OCI-LY7 (cell line): ENCODE measurements at regions not wholly inside any gene's neighbourhood (a gene's known extent, or its start where the extent isn't known, plus 50 kb on each side); places are given as distances from the start of the nearest gene placed in this dataset.

Source experiments
- BruUV-seq: library from RNA; stranded (reverse); fragments of 400-500 nt; replicated peaks from 2 replicates; lab custom pipeline; 2021; lab: Mats Ljungman, UMichigan
- CTCF ChIA-PET: fragments of 300-600 bp; sonication (Branson Sonifier 250); formaldehyde crosslinking; loops from one replicate; lab custom pipeline; 2022; ENCODE audit warnings: antibody characterized with exemption; ENCODE audit not compliant: unreplicated experiment; lab: Charles Lee
- POLR2A ChIA-PET: fragments of 300-600 bp; sonication (Branson Sonifier 250); formaldehyde crosslinking; loops from one replicate; lab custom pipeline; 2022; ENCODE audit warnings: antibody characterized with exemption; lab: Charles Lee
- DNase-seq: peaks from one replicate; pipeline ENCODE4 v3.0.0-alpha.2; 2015; ENCODE audit warnings: low spot score
- H2AFZ ChIP-seq: fragments of 200-600 bp; sonication (generic), shearing (Covaris generic); 2 replicates; pipeline ENCODE4 v1.6.1; 2014; ENCODE audit warnings: mild to moderate bottlenecking, antibody characterized with exemption, low read length, moderate library complexity
- H3K27ac ChIP-seq: fragments of 200-600 bp; sonication (generic); 2 replicates; pipeline ENCODE4 v1.5.1; 2014; ENCODE audit warnings: mixed run types, low read depth, mild to moderate bottlenecking, moderate library complexity, low read length, inconsistent platforms; ENCODE audit not compliant: poor library complexity, severe bottlenecking
- H3K36me3 ChIP-seq: fragments of 200-600 bp; sonication (generic); 2 replicates; pipeline ENCODE4 v1.6.1; 2014; ENCODE audit warnings: mild to moderate bottlenecking, antibody characterized with exemption, low read length, moderate library complexity, mixed read lengths; ENCODE audit not compliant: insufficient read depth
- H3K4me1 ChIP-seq: fragments of 200-600 bp; sonication (generic); 2 replicates; pipeline ENCODE4 v1.5.1; 2014; ENCODE audit warnings: mild to moderate bottlenecking, low read length; ENCODE audit not compliant: insufficient read depth, poor library complexity, severe bottlenecking
- H3K4me2 ChIP-seq: fragments of 200-600 bp; sonication (generic); 2 replicates; pipeline ENCODE4 v1.6.1; 2014; ENCODE audit warnings: mild to moderate bottlenecking, low read length
- H3K4me3 ChIP-seq: fragments of 200-600 bp; sonication (generic); 2 replicates; pipeline ENCODE4 v1.5.1; 2014; ENCODE audit warnings: mild to moderate bottlenecking, low read depth, low read length; ENCODE audit not compliant: poor library complexity, severe bottlenecking
- H3K79me2 ChIP-seq: fragments of 200-600 bp; sonication (generic); 2 replicates; pipeline ENCODE4 v1.6.1; 2016; ENCODE audit warnings: low read depth, mild to moderate bottlenecking, low read length, moderate library complexity, mixed read lengths; ENCODE audit not compliant: insufficient read depth
- H3K9me2 ChIP-seq: fragments of 200-600 bp; sonication (generic); 2 replicates; pipeline ENCODE4 v1.6.1; 2016; ENCODE audit warnings: mild to moderate bottlenecking, low read length, mixed read lengths; ENCODE audit not compliant: insufficient read depth
- H3K9me3 ChIP-seq: fragments of 200-600 bp; sonication (generic); 2 replicates; pipeline ENCODE4 v1.6.1; 2014; ENCODE audit warnings: mild to moderate bottlenecking, mixed run types, low read length, mixed read lengths
- H4K20me1 ChIP-seq: fragments of 200-600 bp; sonication (generic); 2 replicates; pipeline ENCODE4 v1.6.1; 2014; ENCODE audit warnings: mild to moderate bottlenecking, antibody characterized with exemption, low read length, moderate library complexity, mixed read lengths; ENCODE audit not compliant: insufficient read depth
- CTCF ChIP-seq: fragments of 200-600 bp; sonication (generic); conservative IDR thresholded peaks from 2 replicates; pipeline ENCODE4 v1.5.1; 2014; ENCODE audit warnings: mild to moderate bottlenecking, antibody characterized with exemption, low read length, moderate library complexity, mixed read lengths
- EZH2phosphoT487 ChIP-seq: fragments of 200-600 bp; sonication (generic); IDR thresholded peaks from 2 replicates; pipeline ENCODE4 v1.6.1; 2018; ENCODE audit warnings: low read depth, borderline replicate concordance, mild to moderate bottlenecking, mixed run types, antibody characterized with exemption, low read length, moderate library complexity, mixed read lengths
- intact Hi-C: fragments of 100-400 bp; cut with micrococcal nuclease; formaldehyde crosslinking; loops from one replicate; pipeline ENCODE4 v1.10.0; 2022; ENCODE audit not compliant: unreplicated experiment

- TF ChIP-seq CTCF (no peak), EZH2phosphoT487 (no peak)
- Histone ChIP-seq H3K27ac (no peak overlapping the region), H3K36me3 (no peaks in the 10 kb centered on the region), H2AFZ (no peak overlapping the region), H3K4me1 (no peaks in the 10 kb centered on the region), H3K79me2 (no peaks in the 10 kb centered on the region), H3K4me3 (no peak overlapping the region), H3K9me3 (no peaks in the 10 kb centered on the region), H3K9me2 (no peaks in the 10 kb centered on the region), H4K20me1 (no peaks in the 10 kb centered on the region), H3K4me2 (no peak overlapping the region)
- intact Hi-C loops: no loop called here
- CTCF ChIA-PET: no interaction called here
- no peak for DNase-seq
- POLR2A ChIA-PET: no interaction called here
- no TSS peak for BruUV-seq
Measured at GRCh38 chr13:70894258-70894657, 786.0 kb upstream of the KLHL1 start.

GRCh38 chr13:70893832-70894231, 785.6 kb upstream of the KLHL1 start:
- Histone ChIP-seq H3K27ac (no peak overlapping the region), H4K20me1 (no peaks in the 10 kb centered on the region), H3K9me3 (no peaks in the 10 kb centered on the region), H3K9me2 (no peaks in the 10 kb centered on the region), H3K36me3 (no peaks in the 10 kb centered on the region), H3K4me3 (no peak overlapping the region), H3K4me1 (no peaks in the 10 kb centered on the region), H3K4me2 (no peak overlapping the region), H3K79me2 (no peaks in the 10 kb centered on the region), H2AFZ (no peak overlapping the region)
- TF ChIP-seq CTCF: no peak
- no peak for TF ChIP-seq EZH2phosphoT487
- ChIA-PET POLR2A (no interaction called here), CTCF (no interaction called here)
- intact Hi-C loops: no loop called here
- no peak for DNase-seq
- BruUV-seq: no TSS peak

GRCh38 chr13:70890289-70890688, 782.0 kb upstream of the KLHL1 start:
- H2AFZ ChIP-seq: no peak overlapping the region
- no peak overlapping the region for H3K4me3 ChIP-seq
- no peak overlapping the region for H3K27ac ChIP-seq
- no peak for DNase-seq
- intact Hi-C loops: no loop called here
- H3K4me2 ChIP-seq: no peak overlapping the region
- TF ChIP-seq CTCF (no peak), EZH2phosphoT487 (no peak)
- no peaks in the 10 kb centered on the region for H4K20me1 ChIP-seq
- no peaks in the 10 kb centered on the region for H3K4me1 ChIP-seq
- POLR2A ChIA-PET: no interaction called here
- CTCF ChIA-PET: no interaction called here
- BruUV-seq: no TSS peak
- H3K9me3 ChIP-seq: no peaks in the 10 kb centered on the region
- no peaks in the 10 kb centered on the region for H3K36me3 ChIP-seq
- H3K9me2 ChIP-seq: no peaks in the 10 kb centered on the region
- no peaks in the 10 kb centered on the region for H3K79me2 ChIP-seq
